ENCODE measurements at regions not wholly inside any gene's neighbourhood (a gene's known extent, or its start where the extent isn't known, plus 50 kb on each side); places are given as distances from the start of the nearest gene placed in this dataset.

GRCh38 chr16:54585094-54585997 is 298.8 kb upstream of the IRX3 start:
- no peak overlapping the region for H3K4me3 ChIP-seq
- no peaks in the 10 kb centered on the region for H3K4me1 ChIP-seq
- TF ChIP-seq, protein P1, sequence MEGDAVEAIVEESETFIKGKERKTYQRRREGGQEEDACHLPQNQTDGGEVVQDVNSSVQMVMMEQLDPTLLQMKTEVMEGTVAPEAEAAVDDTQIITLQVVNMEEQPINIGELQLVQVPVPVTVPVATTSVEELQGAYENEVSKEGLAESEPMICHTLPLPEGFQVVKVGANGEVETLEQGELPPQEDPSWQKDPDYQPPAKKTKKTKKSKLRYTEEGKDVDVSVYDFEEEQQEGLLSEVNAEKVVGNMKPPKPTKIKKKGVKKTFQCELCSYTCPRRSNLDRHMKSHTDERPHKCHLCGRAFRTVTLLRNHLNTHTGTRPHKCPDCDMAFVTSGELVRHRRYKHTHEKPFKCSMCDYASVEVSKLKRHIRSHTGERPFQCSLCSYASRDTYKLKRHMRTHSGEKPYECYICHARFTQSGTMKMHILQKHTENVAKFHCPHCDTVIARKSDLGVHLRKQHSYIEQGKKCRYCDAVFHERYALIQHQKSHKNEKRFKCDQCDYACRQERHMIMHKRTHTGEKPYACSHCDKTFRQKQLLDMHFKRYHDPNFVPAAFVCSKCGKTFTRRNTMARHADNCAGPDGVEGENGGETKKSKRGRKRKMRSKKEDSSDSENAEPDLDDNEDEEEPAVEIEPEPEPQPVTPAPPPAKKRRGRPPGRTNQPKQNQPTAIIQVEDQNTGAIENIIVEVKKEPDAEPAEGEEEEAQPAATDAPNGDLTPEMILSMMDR (IDR thresholded peaks at IDR 0.05), result no peak
- H3K27ac ChIP-seq, result no peak overlapping the region
- no peaks in the 10 kb centered on the region for H3K27me3 ChIP-seq (ENCODE audit: insufficient read depth in 3 of 3, low read length in 2 of 3)
- DNase-seq (no peak), ATAC-seq (no peak)
- H3K36me3 ChIP-seq (ENCODE audit: insufficient read depth in 1 of 2, low read depth in 1 of 2), result no peaks in the 10 kb centered on the region
- 71 to 76% (median 72%) methylated on average over 21 of the region's 21 CpGs for WGBS, 3 donors
- intact Hi-C loops (cut with DNase I), result no loop called here
- H3K9me3 ChIP-seq, result no peaks in the 10 kb centered on the region

GRCh38 chr16:54584121-54584520 is 297.5 kb upstream of the IRX3 start:
- Histone ChIP-seq H3K4me3 (no peak overlapping the region), H3K36me3 (ENCODE audit: insufficient read depth in 1 of 2, low read depth in 1 of 2) (no peaks in the 10 kb centered on the region), H3K4me1 (no peaks in the 10 kb centered on the region), H3K9me3 (no peaks in the 10 kb centered on the region), H3K27ac (no peak overlapping the region), H3K27me3 (ENCODE audit: insufficient read depth in 3 of 3, low read length in 2 of 3) (no peaks in the 10 kb centered on the region)
- TF ChIP-seq, protein P1 (IDR thresholded peaks at IDR 0.05), result no peak
- WGBS, 3 donors, result 89 to 92% (median 92%) methylated on average over 3 of the region's 3 CpGs
- ATAC-seq, result no peak
- DNase-seq, result no peak
- intact Hi-C loops (cut with DNase I), result no loop called here

DNA sequence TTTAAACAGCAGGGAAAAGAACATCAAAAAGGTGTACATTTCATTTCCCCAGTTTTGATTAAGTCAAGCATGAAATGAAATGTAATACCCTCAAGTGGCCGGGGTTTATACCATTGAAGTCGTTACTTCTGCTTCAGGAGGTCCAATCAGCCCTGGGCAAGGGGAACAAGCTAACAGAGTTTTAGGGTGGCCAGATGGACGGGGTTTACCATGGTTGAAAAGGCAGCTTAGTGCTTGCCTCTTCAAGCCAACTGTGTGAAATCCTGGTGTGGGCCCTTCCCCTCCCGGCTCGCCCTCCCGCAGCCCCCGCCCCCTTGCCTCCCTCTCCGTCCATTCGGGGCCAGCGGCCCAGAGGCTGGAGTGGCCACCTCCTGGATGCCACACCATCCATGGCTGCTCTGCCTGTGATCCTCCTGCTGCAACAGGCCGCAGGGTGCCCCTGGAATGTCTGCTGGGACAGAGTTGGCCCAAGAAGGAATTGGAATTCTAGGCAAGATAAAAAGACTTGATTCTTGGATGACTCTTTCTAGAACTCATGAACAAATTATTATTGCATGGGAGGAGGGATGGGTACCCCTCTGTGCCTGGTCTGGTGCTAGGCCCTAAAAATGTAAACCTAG is 296.2 kb upstream of the IRX3 start:
- Histone ChIP-seq H3K9me3 (no peaks in the 10 kb centered on the region), H3K27ac (no peak overlapping the region), H3K27me3 (ENCODE audit: insufficient read depth in 3 of 3, low read length in 2 of 3) (no peaks in the 10 kb centered on the region), H3K4me1 (no peaks in the 10 kb centered on the region), H3K36me3 (ENCODE audit: insufficient read depth in 1 of 2, low read depth in 1 of 2) (no peaks in the 10 kb centered on the region), H3K4me3 (no peak overlapping the region)
- 52 to 58% (median 55%) methylated on average over 11 of the region's 11 CpGs for WGBS, 3 donors
- TF ChIP-seq, protein P1 (IDR thresholded peaks at IDR 0.05), result no peak
- intact Hi-C loops (cut with DNase I), result no loop called here
- DNase-seq (no peak), ATAC-seq (no peak)

GRCh38 chr16:54579106-54579728 is 292.6 kb upstream of the IRX3 start:
- no peaks in the 10 kb centered on the region for H3K27me3 ChIP-seq (ENCODE audit: insufficient read depth in 3 of 3, low read length in 2 of 3)
- no peak overlapping the region for H3K4me3 ChIP-seq
- TF ChIP-seq, protein P1 (IDR thresholded peaks at IDR 0.05), result no peak
- intact Hi-C loops (cut with DNase I), result no loop called here
- 87 to 96% (median 91%) methylated on average over 2 of the region's 2 CpGs for WGBS, 3 donors
- no peaks in the 10 kb centered on the region for H3K9me3 ChIP-seq
- no peak overlapping the region for H3K27ac ChIP-seq
- ATAC-seq, result no peak
- no peaks in the 10 kb centered on the region for H3K4me1 ChIP-seq
- H3K36me3 ChIP-seq (ENCODE audit: insufficient read depth in 1 of 2, low read depth in 1 of 2), result no peaks in the 10 kb centered on the region
- DNase-seq, result no peak

Measured in psoas muscle (tissue), 7 donors.